ENCODE measurements at regions not wholly inside any gene's neighbourhood (a gene's known extent, or its start where the extent isn't known, plus 50 kb on each side); places are given as distances from the start of the nearest gene placed in this dataset.

GRCh38 chr18:46298511-46298910, 194.3 kb downstream of the HAUS1 start:
- H3K4me3 ChIP-seq (ENCODE audit: low read depth in 2 of 2, low read length in 2 of 2), result no peak overlapping the region
- ChIA-PET POLR2A (no interaction called here), CTCF (no interaction called here)
- in situ Hi-C loops (cut with HindIII; ENCODE audit: low pct_unique_long_range_greater_than_20kb, low sequenced_read_pairs), result no loop called here
- H3K27me3 ChIP-seq (ENCODE audit: control insufficient read depth, insufficient read depth, low read length), result no peaks in the 10 kb centered on the region
- TF ChIP-seq POLR2AphosphoS5 (IDR thresholded peaks at IDR 0.05; ENCODE audit: low read depth, low read length), result no peak
- no peak for TF ChIP-seq REST (IDR thresholded peaks at IDR 0.05; ENCODE audit: insufficient read depth in 1 of 2, low read depth in 2 of 2, low read length in 1 of 2)
- no peak for TF ChIP-seq TCF7L2 (IDR thresholded peaks at IDR 0.05; ENCODE audit: low read depth, low read length)
- no peak for TF ChIP-seq CTCF (IDR thresholded peaks at IDR 0.05)
- no peak for TF ChIP-seq SIN3A (IDR thresholded peaks at IDR 0.05; ENCODE audit: borderline replicate concordance, insufficient read depth, low read depth, low read length)
- H3K36me3 ChIP-seq (ENCODE audit: control insufficient read depth, insufficient read depth, low read length), result no peaks in the 10 kb centered on the region
- no peaks in the 10 kb centered on the region for H3K4me1 ChIP-seq (ENCODE audit: control insufficient read depth, insufficient read depth, low read length)
- H3K27ac ChIP-seq (ENCODE audit: low read length), result no peak overlapping the region
- DNase-seq (ENCODE audit: low read depth, low spot score) (no peak), ATAC-seq (no peak)
- intact Hi-C loops (cut with micrococcal nuclease; ENCODE audit: unreplicated experiment), result no loop called here
- no peaks in the 10 kb centered on the region for H3K9me3 ChIP-seq (ENCODE audit: control insufficient read depth, insufficient read depth, low read depth, low read length)
- no TSS peak for BruUV-seq (replicated peaks)

- CTCF ChIA-PET, result no interaction called here
- no TSS peak for BruUV-seq (replicated peaks)
- no peak overlapping the region for H3K27ac ChIP-seq (ENCODE audit: low read length)
- H3K4me1 ChIP-seq (ENCODE audit: control insufficient read depth, insufficient read depth, low read length), result no peaks in the 10 kb centered on the region
- POLR2A ChIA-PET, result no interaction called here
- ATAC-seq (no peak), DNase-seq (ENCODE audit: low read depth, low spot score) (no peak)
- TF ChIP-seq TCF7L2 (IDR thresholded peaks at IDR 0.05; ENCODE audit: low read depth, low read length), result no peak
- no peak for TF ChIP-seq REST (IDR thresholded peaks at IDR 0.05; ENCODE audit: insufficient read depth in 1 of 2, low read depth in 2 of 2, low read length in 1 of 2)
- no peak for TF ChIP-seq SIN3A (IDR thresholded peaks at IDR 0.05; ENCODE audit: borderline replicate concordance, insufficient read depth, low read depth, low read length)
- TF ChIP-seq CTCF (IDR thresholded peaks at IDR 0.05), result no peak
- no peak for TF ChIP-seq POLR2AphosphoS5 (IDR thresholded peaks at IDR 0.05; ENCODE audit: low read depth, low read length)
- no peaks in the 10 kb centered on the region for H3K36me3 ChIP-seq (ENCODE audit: control insufficient read depth, insufficient read depth, low read length)
- H3K9me3 ChIP-seq (ENCODE audit: control insufficient read depth, insufficient read depth, low read depth, low read length), result no peaks in the 10 kb centered on the region
- no peak overlapping the region for H3K4me3 ChIP-seq (ENCODE audit: low read depth in 2 of 2, low read length in 2 of 2)
- in situ Hi-C loops (cut with HindIII; ENCODE audit: low pct_unique_long_range_greater_than_20kb, low sequenced_read_pairs) (no loop called here), intact Hi-C loops (cut with micrococcal nuclease; ENCODE audit: unreplicated experiment) (no loop called here)
- H3K27me3 ChIP-seq (ENCODE audit: control insufficient read depth, insufficient read depth, low read length), result no peaks in the 10 kb centered on the region
Observed at GRCh38 chr18:46299465-46300008, 195.4 kb downstream of the HAUS1 start.

Measured in Panc1 (cell line).